ENCODE measurements at regions not wholly inside any gene's neighbourhood (a gene's known extent, or its start where the extent isn't known, plus 50 kb on each side); places are given as distances from the start of the nearest gene placed in this dataset.

DNA sequence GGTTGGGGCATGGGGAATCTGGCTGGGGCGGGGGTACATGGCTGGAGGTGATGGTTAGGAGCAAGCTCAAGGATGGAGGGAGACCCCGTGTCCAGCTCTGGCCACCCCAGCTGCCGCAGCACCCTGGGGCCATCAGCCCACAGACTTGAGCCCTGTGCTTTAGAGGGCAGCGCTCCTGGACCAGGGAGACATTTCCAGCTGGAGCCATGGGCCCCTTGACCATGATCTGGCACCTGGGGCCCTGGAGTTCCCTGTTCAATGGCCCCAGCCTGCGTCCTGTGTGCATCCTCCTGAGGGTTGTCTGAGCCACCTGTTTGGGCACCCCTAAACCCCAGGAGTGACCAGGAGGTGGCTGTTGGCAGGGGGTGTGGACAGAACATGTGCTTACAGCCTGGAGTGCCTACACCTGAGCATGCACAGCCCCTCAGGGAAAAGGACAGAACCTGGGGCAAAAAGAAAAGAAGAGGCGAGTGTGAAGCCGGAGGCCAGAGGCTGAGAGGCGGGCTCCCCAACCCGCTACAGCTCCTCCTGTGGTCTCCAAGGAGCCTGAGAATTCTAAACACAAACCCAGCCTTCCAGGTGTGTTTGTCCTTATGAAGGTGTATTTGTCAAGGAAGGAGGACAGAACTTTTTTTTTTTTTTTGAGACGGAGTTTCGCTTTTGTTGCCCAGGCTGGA, 126.7 kb downstream of the C9orf50 start:
- H3K9ac ChIP-seq (replicated peaks; ENCODE audit: extremely low read depth, insufficient read depth, low read length): no peak overlapping the region
- no peaks in the 10 kb centered on the region for H3K9me3 ChIP-seq (replicated peaks; ENCODE audit: control insufficient read depth, insufficient read depth, low read length)
- H3K4me2 ChIP-seq (ENCODE audit: insufficient read depth, low read length): no peak overlapping the region
- no peaks in the 10 kb centered on the region for H3K9me1 ChIP-seq (replicated peaks; ENCODE audit: control insufficient read depth, extremely low read depth, insufficient read depth, low read length)
- no TSS peak for BruUV-seq (replicated peaks)
- no peak overlapping the region for H2AFZ ChIP-seq (ENCODE audit: low read depth, low read length)
- H3K27me3 ChIP-seq (ENCODE audit: control insufficient read depth in 2 of 2, insufficient read depth in 2 of 2, low read length in 2 of 2): no peaks in the 10 kb centered on the region
- TF ChIP-seq JUN (IDR thresholded peaks at IDR 0.05; ENCODE audit: borderline replicate concordance, insufficient read depth, insufficient read length, low read depth) (no peak), POLR2A (IDR thresholded peaks at IDR 0.05; ENCODE audit: low read depth, low read length) (no peak), EZH2 (IDR thresholded peaks at IDR 0.05; ENCODE audit: borderline replicate concordance, low read depth, low read length, severe bottlenecking) (no peak), POLR2AphosphoS5 (IDR thresholded peaks at IDR 0.05; ENCODE audit: insufficient read depth, low read depth, low read length) (no peak), GATA2 (IDR thresholded peaks at IDR 0.05; ENCODE audit: insufficient read depth, insufficient read length, low read depth, low read length) (no peak), FOS (IDR thresholded peaks at IDR 0.05; ENCODE audit: borderline replicate concordance, insufficient read depth, low read length) (no peak), MYC (IDR thresholded peaks at IDR 0.05; ENCODE audit: low read depth, low read length) (no peak)
- TF ChIP-seq, protein P1, sequence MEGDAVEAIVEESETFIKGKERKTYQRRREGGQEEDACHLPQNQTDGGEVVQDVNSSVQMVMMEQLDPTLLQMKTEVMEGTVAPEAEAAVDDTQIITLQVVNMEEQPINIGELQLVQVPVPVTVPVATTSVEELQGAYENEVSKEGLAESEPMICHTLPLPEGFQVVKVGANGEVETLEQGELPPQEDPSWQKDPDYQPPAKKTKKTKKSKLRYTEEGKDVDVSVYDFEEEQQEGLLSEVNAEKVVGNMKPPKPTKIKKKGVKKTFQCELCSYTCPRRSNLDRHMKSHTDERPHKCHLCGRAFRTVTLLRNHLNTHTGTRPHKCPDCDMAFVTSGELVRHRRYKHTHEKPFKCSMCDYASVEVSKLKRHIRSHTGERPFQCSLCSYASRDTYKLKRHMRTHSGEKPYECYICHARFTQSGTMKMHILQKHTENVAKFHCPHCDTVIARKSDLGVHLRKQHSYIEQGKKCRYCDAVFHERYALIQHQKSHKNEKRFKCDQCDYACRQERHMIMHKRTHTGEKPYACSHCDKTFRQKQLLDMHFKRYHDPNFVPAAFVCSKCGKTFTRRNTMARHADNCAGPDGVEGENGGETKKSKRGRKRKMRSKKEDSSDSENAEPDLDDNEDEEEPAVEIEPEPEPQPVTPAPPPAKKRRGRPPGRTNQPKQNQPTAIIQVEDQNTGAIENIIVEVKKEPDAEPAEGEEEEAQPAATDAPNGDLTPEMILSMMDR (IDR thresholded peaks at IDR 0.05; ENCODE audit: extremely low read depth in 1 of 2, insufficient read depth in 1 of 2, low read depth in 1 of 2, low read length in 2 of 2): no peak
- TF ChIP-seq, protein P2, sequence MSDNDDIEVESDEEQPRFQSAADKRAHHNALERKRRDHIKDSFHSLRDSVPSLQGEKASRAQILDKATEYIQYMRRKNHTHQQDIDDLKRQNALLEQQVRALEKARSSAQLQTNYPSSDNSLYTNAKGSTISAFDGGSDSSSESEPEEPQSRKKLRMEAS (IDR thresholded peaks at IDR 0.05; ENCODE audit: insufficient read depth, insufficient read length): no peak
- DNase-seq (ENCODE audit: low read depth, low spot score) (no peak), FAIRE-seq (no peak)
- peaks cover 0 to 2% of the 10 kb centered on the region in 2 experiments for H3K36me3 ChIP-seq (ENCODE audit: control insufficient read depth in 2 of 2, extremely low read depth in 1 of 2, insufficient read depth in 2 of 2, low read length in 2 of 2)
- no peak overlapping the region for H3K4me3 ChIP-seq (replicated peaks in 1 of 3; ENCODE audit: insufficient read depth in 1 of 3, low read depth in 1 of 3, low read length in 3 of 3)
- H3K79me2 ChIP-seq (ENCODE audit: control insufficient read depth, insufficient read depth, low read length): peaks cover 14% of the 10 kb centered on the region
- no peak overlapping the region for H3K27ac ChIP-seq (ENCODE audit: insufficient read depth, low read depth, low read length)
- intact Hi-C loops (cut with micrococcal nuclease) (no loop called here), dilution Hi-C loops (cut with MboI; ENCODE audit: extremely low pct_ligation_motif_present, low sequenced_read_pairs) (no loop called here)
- ChIA-PET POLR2A (interaction anchor here (0.7 kb wide), 1 partner anchor 1010 kb away, joined by 4 read pairs; no protein-coding TSS in a partner anchor), CTCF (interaction anchor here (0.7 to 4.1 kb wide), 9 partner anchors 27 to 356 kb away, joined by 3 to 24 read pairs (median 3); no protein-coding TSS in a partner anchor)
- H4K20me1 ChIP-seq (replicated peaks; ENCODE audit: control insufficient read depth, extremely low read depth, insufficient read depth, low read length): no peaks in the 10 kb centered on the region
- peaks cover 44% of the 10 kb centered on the region for H3K4me1 ChIP-seq (ENCODE audit: control insufficient read depth, extremely low read depth, insufficient read depth, low read length)

Data from endothelial cell of umbilical vein (primary cell).